C1 segment of cervical spinal cord (tissue), 14 donors: ENCODE measurements at regions not wholly inside any gene's neighbourhood (a gene's known extent, or its start where the extent isn't known, plus 50 kb on each side); places are given as distances from the start of the nearest gene placed in this dataset.
"Not testable (repeated sequence)": the region's sequence is repeated elsewhere in the genome, so short reads cannot be mapped to it uniquely, and the experiment has no call there.

ENCODE experiments used
- DNase-seq, 14 donors: peaks; one replicate each; lab custom pipeline; 2025; lab: John Stamatoyannopoulos, UW

- no peak for DNase-seq
Observed at GRCh38 chr7:153006911-153007310, 247.4 kb downstream of the ACTR3B start.

GRCh38 chr7:153010416-153010815 is 250.9 kb downstream of the ACTR3B start:
- DNase-seq = no peak

GRCh38 chr7:153012203-153012602 is 252.7 kb downstream of the ACTR3B start:
- DNase-seq = no peak

GRCh38 chr7:153017223-153017622 is 257.7 kb downstream of the ACTR3B start:
- no peak for DNase-seq

- DNase-seq = no peak
Observed at GRCh38 chr7:153021542-153021941, 262.0 kb downstream of the ACTR3B start.

GRCh38 chr7:153022475-153023193 is 263.1 kb downstream of the ACTR3B start:
- DNase-seq = no peak

GRCh38 chr7:153023194-153023592 is 263.6 kb downstream of the ACTR3B start:
- no peak for DNase-seq

- DNase-seq = peak in 1 of 14 donors; percentile 38
Observed at GRCh38 chr7:153027210-153027609, 267.7 kb downstream of the ACTR3B start.

GRCh38 chr7:153027904-153028303 is 268.4 kb downstream of the ACTR3B start:
- no peak for DNase-seq

GRCh38 chr7:153030976-153031375 is 271.4 kb downstream of the ACTR3B start:
- DNase-seq = no peak

- no peak for DNase-seq
Observed at GRCh38 chr7:153034791-153035190, 275.2 kb downstream of the ACTR3B start.

GRCh38 chr7:153036396-153037063 is 277.0 kb downstream of the ACTR3B start:
- DNase-seq = no peak

GRCh38 chr7:153043440-153043839 is 283.9 kb downstream of the ACTR3B start:
- DNase-seq = no peak

- no peak for DNase-seq
Observed at GRCh38 chr7:153044981-153045380, 285.4 kb downstream of the ACTR3B start.

- DNase-seq = no peak
Observed at GRCh38 chr7:153047079-153047959, 287.8 kb downstream of the ACTR3B start.

GRCh38 chr7:153052206-153052605 is 292.7 kb downstream of the ACTR3B start:
- no peak for DNase-seq

GRCh38 chr7:153061910-153062528 is 302.5 kb downstream of the ACTR3B start:
- DNase-seq = no peak

- no peak for DNase-seq
Observed at GRCh38 chr7:153065051-153065450, 305.5 kb downstream of the ACTR3B start.

GRCh38 chr7:153066711-153067110 is 307.2 kb downstream of the ACTR3B start:
- DNase-seq = no peak

- no peak for DNase-seq
Observed at GRCh38 chr7:153070141-153070540, 310.6 kb downstream of the ACTR3B start.

- no peak for DNase-seq
Observed at GRCh38 chr7:153072806-153073205, 313.3 kb downstream of the ACTR3B start.

- DNase-seq = not testable (repeated sequence)
Observed at GRCh38 chr7:153076289-153076688, 316.7 kb downstream of the ACTR3B start.
